Ovary (tissue), 7 donors: ENCODE measurements at regions not wholly inside any gene's neighbourhood (a gene's known extent, or its start where the extent isn't known, plus 50 kb on each side); places are given as distances from the start of the nearest gene placed in this dataset.

ENCODE experiments used
- DNase-seq, 5 donors: peaks; one replicate each; pipeline ENCODE4 v3.0.0-alpha.2; 2019 to 2020
- H3K27ac ChIP-seq, 2 donors: fragments of 200-600 bp; one replicate each; pipeline versions ENCODE4 v1.5.1 to v1.8.0; 2019 to 2022
- H3K27me3 ChIP-seq: fragments of 200-600 bp; one replicate; pipeline ENCODE4 v1.8.0; 2022
- H3K36me3 ChIP-seq: fragments of 200-600 bp; sonication (generic); one replicate; pipeline ENCODE4 v1.5.1; 2019
- H3K4me1 ChIP-seq: one replicate; pipeline ENCODE4 v1.8.1; 2013; ENCODE audit warnings: mild to moderate bottlenecking, moderate library complexity; ENCODE audit not compliant: insufficient read depth
- H3K4me3 ChIP-seq: fragments of 200-600 bp; sonication (generic); one replicate; pipeline ENCODE4 v1.5.1; 2017
- H3K9me3 ChIP-seq, 2 donors: fragments of 200-600 bp in 1 of 2; sonication (generic) in 1 of 2; one replicate each; pipeline versions ENCODE4 v1.5.1 to v1.8.1; 2013 to 2019; ENCODE audit warnings: mild to moderate bottlenecking in 1 of 2, moderate library complexity in 1 of 2
- CTCF ChIP-seq, 3 donors: fragments of 450-650 bp in 2 of 3; fragments of 200-600 bp in 1 of 3; IDR thresholded peaks; one replicate each; pipeline versions ENCODE4 v1.5.1 to v1.8.0; 2016 to 2022; ENCODE audit warnings: antibody characterized with exemption in 3 of 3, mild to moderate bottlenecking in 1 of 3
- EP300 ChIP-seq: sonication (generic); formaldehyde crosslinking; IDR thresholded peaks from one replicate; pipeline ENCODE4 v1.6.1; 2017; ENCODE audit warnings: antibody characterized with exemption
- POLR2A ChIP-seq: fragments of 450-650 bp; IDR thresholded peaks from one replicate; pipeline ENCODE4 v1.6.1; 2017; ENCODE audit warnings: antibody characterized with exemption, mild to moderate bottlenecking, moderate library complexity
- WGBS, 3 donors: extraction: QIAGEN DNeasy Blood & Tissue Kit in 1 of 3; methylation state at CpG; one replicate each; pipeline versions ENCODE4 v1.1.5 to v1.1.7; 2013 to 2017; 5-methylcytosine and 5-hydroxymethylcytosine counted together
- intact Hi-C, 4 donors: fragments of 100-400 bp; cut with DNase I; formaldehyde crosslinking; loops; one replicate each; pipeline versions ENCODE4 v1.11.0 to v1.15.1; 2022 to 2023
- donor health status: DM: no; HTN: no; CAD: no; lungs with moderate emphysema.
- donor health status: DM: no; HTN: no; CAD: no.
- donor health status: Bipolar disorder and iron deficiency.
- donor health status: DM: no; HTN: no; CAD: no.
- donor health status: DM: yes; HTN: yes; CAD: no.

DNA sequence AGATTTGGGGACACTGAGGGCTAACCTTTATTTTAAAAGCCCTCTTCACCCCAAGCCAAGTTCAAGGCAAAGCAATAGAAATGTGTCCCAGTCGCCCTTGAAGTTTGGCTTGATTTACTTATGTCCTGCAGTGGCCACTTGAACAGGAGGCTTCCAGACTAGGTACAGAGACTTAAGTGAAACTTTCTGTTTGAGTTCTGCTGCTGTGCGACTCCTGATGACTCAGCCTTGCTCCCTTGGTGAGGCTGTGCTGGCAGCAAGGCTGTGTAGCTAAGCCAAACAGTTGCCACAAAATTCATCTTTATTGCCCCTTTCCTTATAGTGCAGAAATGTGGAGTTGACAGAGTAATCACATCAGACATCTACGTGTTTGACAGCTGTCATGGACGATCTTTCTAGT is 68.8 kb upstream of the NTRK2 start:
- 81 to 83% (median 81%) methylated on average over 4 of the region's 4 CpGs for WGBS, 3 donors
- no peak for TF ChIP-seq POLR2A
- no peak for TF ChIP-seq CTCF (IDR thresholded peaks at IDR 0.05)
- TF ChIP-seq EP300 = no peak
- Histone ChIP-seq H3K27ac (no peak overlapping the region), H3K36me3 (no peaks in the 10 kb centered on the region), H3K4me1 (no peaks in the 10 kb centered on the region), H3K27me3 (no peaks in the 10 kb centered on the region), H3K4me3 (no peak overlapping the region), H3K9me3 (no peaks in the 10 kb centered on the region)
- no peak for DNase-seq
- intact Hi-C loops = no loop called here

- Histone ChIP-seq H3K4me1 (no peaks in the 10 kb centered on the region), H3K36me3 (no peaks in the 10 kb centered on the region), H3K9me3 (no peaks in the 10 kb centered on the region), H3K27me3 (no peaks in the 10 kb centered on the region), H3K27ac (no peak overlapping the region), H3K4me3 (no peak overlapping the region)
- TF ChIP-seq CTCF (IDR thresholded peaks at IDR 0.05) (no peak), POLR2A (no peak), EP300 (no peak)
- intact Hi-C loops = no loop called here
- no peak for DNase-seq
Measured at GRCh38 chr9:84604223-84604622, 65.3 kb upstream of the NTRK2 start.

GRCh38 chr9:84609779-84610178 is 59.8 kb upstream of the NTRK2 start:
- Histone ChIP-seq H3K4me1 (no peaks in the 10 kb centered on the region), H3K27ac (no peak overlapping the region), H3K4me3 (no peak overlapping the region), H3K36me3 (no peaks in the 10 kb centered on the region), H3K27me3 (no peaks in the 10 kb centered on the region), H3K9me3 (no peaks in the 10 kb centered on the region)
- intact Hi-C loops = no loop called here
- TF ChIP-seq POLR2A (no peak), CTCF (IDR thresholded peaks at IDR 0.05) (no peak), EP300 (no peak)
- DNase-seq = no peak

- no peaks in the 10 kb centered on the region for H3K36me3 ChIP-seq
- no peaks in the 10 kb centered on the region for H3K4me1 ChIP-seq
- DNase-seq = no peak
- H3K4me3 ChIP-seq = no peak overlapping the region
- no peak for TF ChIP-seq CTCF (IDR thresholded peaks at IDR 0.05)
- no peak for TF ChIP-seq POLR2A
- no peak for TF ChIP-seq EP300
- no peak overlapping the region for H3K27ac ChIP-seq
- no peaks in the 10 kb centered on the region for H3K27me3 ChIP-seq
- intact Hi-C loops = no loop called here
- 54 to 61% (median 58%) methylated on average over 2 of the region's 2 CpGs for WGBS, 3 donors
- no peaks in the 10 kb centered on the region for H3K9me3 ChIP-seq
Measured at GRCh38 chr9:84613431-84613830, 56.1 kb upstream of the NTRK2 start.

- no peak for DNase-seq
- Histone ChIP-seq H3K36me3 (no peaks in the 10 kb centered on the region), H3K4me1 (no peaks in the 10 kb centered on the region), H3K9me3 (no peaks in the 10 kb centered on the region), H3K27me3 (no peaks in the 10 kb centered on the region), H3K27ac (no peak overlapping the region), H3K4me3 (no peak overlapping the region)
- intact Hi-C loops = no loop called here
- TF ChIP-seq CTCF (IDR thresholded peaks at IDR 0.05) (no peak), EP300 (no peak), POLR2A (no peak)
- 55 to 71% (median 65%) methylated on average over 3 of the region's 3 CpGs for WGBS, 3 donors
Measured at GRCh38 chr9:84615544-84615943, 54.0 kb upstream of the NTRK2 start.
